ENCODE measurements at regions not wholly inside any gene's neighbourhood (a gene's known extent, or its start where the extent isn't known, plus 50 kb on each side); places are given as distances from the start of the nearest gene placed in this dataset.
"Not testable (repeated sequence)": the region's sequence is repeated elsewhere in the genome, so short reads cannot be mapped to it uniquely, and the experiment has no call there.

GRCh38 chr4:118465831-118466230 is 113.0 kb upstream of the PRSS12 start:
- TF ChIP-seq POLR2A (IDR thresholded peaks at IDR 0.05; ENCODE audit: low read length); CTCF (IDR thresholded peaks at IDR 0.05); BHLHE40 (IDR thresholded peaks at IDR 0.05; ENCODE audit: low read depth, low read length): not testable (repeated sequence)

Data from A549 (cell line).